ENCODE measurements at regions not wholly inside any gene's neighbourhood (a gene's known extent, or its start where the extent isn't known, plus 50 kb on each side); places are given as distances from the start of the nearest gene placed in this dataset.

GRCh38 chr5:123907349-123907748 lies 395.4 kb downstream of the CSNK1G3 start:
- Mint-ChIP-seq H3K9me3 (ENCODE audit: low read depth, unreplicated experiment) (no peaks in the 10 kb centered on the region), H3K27me3 (ENCODE audit: unreplicated experiment) (no peaks in the 10 kb centered on the region), H3K4me3 (ENCODE audit: low read depth, unreplicated experiment) (no peak overlapping the region), H3K27ac (ENCODE audit: unreplicated experiment) (no peak overlapping the region), H3K4me1 (ENCODE audit: low read depth, unreplicated experiment) (no peaks in the 10 kb centered on the region), H3K36me3 (ENCODE audit: insufficient read depth, unreplicated experiment) (no peaks in the 10 kb centered on the region)
- BruUV-seq (replicated peaks) = no TSS peak
- TF ChIP-seq, protein P1, sequence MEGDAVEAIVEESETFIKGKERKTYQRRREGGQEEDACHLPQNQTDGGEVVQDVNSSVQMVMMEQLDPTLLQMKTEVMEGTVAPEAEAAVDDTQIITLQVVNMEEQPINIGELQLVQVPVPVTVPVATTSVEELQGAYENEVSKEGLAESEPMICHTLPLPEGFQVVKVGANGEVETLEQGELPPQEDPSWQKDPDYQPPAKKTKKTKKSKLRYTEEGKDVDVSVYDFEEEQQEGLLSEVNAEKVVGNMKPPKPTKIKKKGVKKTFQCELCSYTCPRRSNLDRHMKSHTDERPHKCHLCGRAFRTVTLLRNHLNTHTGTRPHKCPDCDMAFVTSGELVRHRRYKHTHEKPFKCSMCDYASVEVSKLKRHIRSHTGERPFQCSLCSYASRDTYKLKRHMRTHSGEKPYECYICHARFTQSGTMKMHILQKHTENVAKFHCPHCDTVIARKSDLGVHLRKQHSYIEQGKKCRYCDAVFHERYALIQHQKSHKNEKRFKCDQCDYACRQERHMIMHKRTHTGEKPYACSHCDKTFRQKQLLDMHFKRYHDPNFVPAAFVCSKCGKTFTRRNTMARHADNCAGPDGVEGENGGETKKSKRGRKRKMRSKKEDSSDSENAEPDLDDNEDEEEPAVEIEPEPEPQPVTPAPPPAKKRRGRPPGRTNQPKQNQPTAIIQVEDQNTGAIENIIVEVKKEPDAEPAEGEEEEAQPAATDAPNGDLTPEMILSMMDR (IDR thresholded peaks at IDR 0.05; ENCODE audit: unreplicated experiment) = no peak
- no peak for DNase-seq
- intact Hi-C loops (cut with micrococcal nuclease; ENCODE audit: unreplicated experiment) = no loop called here
- CTCF ChIA-PET = no interaction called here

DNA sequence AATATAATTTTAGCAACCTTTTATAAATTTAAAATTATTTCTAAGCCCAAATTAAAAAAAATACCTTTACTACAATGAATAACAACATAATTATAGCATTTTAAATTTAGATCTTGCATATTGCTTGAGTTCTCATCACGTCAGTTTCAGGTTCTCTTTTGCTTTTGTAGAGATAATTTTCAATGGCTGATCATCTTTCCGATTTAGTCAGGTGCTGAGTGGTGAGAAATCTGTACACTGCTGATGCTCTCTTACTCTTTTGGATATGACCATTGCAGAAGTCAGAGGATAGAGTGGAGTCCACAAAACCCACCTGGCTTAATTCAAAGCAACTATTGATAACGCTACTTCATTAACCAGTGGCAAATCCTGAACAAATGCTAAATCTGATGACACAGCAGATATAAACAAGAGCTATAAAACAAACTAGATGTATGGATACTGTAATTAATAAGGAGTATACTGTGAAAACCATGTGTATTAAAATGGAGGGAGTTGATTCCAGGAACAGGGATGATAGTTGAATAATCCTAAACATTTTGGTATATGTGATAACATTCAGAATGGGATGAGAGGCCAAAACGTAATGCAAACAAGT lies 394.8 kb downstream of the CSNK1G3 start:
- Mint-ChIP-seq H3K4me1 (ENCODE audit: low read depth, unreplicated experiment) (no peaks in the 10 kb centered on the region), H3K4me3 (ENCODE audit: low read depth, unreplicated experiment) (no peak overlapping the region), H3K9me3 (ENCODE audit: low read depth, unreplicated experiment) (no peaks in the 10 kb centered on the region), H3K27me3 (ENCODE audit: unreplicated experiment) (no peaks in the 10 kb centered on the region), H3K27ac (ENCODE audit: unreplicated experiment) (no peak overlapping the region), H3K36me3 (ENCODE audit: insufficient read depth, unreplicated experiment) (no peaks in the 10 kb centered on the region)
- DNase-seq = no peak
- CTCF ChIA-PET = no interaction called here
- BruUV-seq (replicated peaks) = no TSS peak
- intact Hi-C loops (cut with micrococcal nuclease; ENCODE audit: unreplicated experiment) = no loop called here
- TF ChIP-seq, protein P1 (IDR thresholded peaks at IDR 0.05; ENCODE audit: unreplicated experiment) = no peak

GRCh38 chr5:123885081-123885480 lies 373.1 kb downstream of the CSNK1G3 start:
- Mint-ChIP-seq H3K9me3 (ENCODE audit: low read depth, unreplicated experiment) (peaks cover 3% of the 10 kb centered on the region), H3K36me3 (ENCODE audit: insufficient read depth, unreplicated experiment) (no peaks in the 10 kb centered on the region), H3K27me3 (ENCODE audit: unreplicated experiment) (no peaks in the 10 kb centered on the region), H3K4me1 (ENCODE audit: low read depth, unreplicated experiment) (peaks cover 29% of the 10 kb centered on the region), H3K4me3 (ENCODE audit: low read depth, unreplicated experiment) (no peak overlapping the region), H3K27ac (ENCODE audit: unreplicated experiment) (no peak overlapping the region)
- no peak for DNase-seq
- CTCF ChIA-PET = no interaction called here
- TF ChIP-seq, protein P1 (IDR thresholded peaks at IDR 0.05; ENCODE audit: unreplicated experiment) = no peak
- no TSS peak for BruUV-seq (replicated peaks)
- intact Hi-C loops (cut with micrococcal nuclease; ENCODE audit: unreplicated experiment) = no loop called here

GRCh38 chr5:123882965-123883345 lies 371.0 kb downstream of the CSNK1G3 start:
- CTCF ChIA-PET = no interaction called here
- DNase-seq = no peak
- no peaks in the 10 kb centered on the region for H3K27me3 Mint-ChIP-seq (ENCODE audit: unreplicated experiment)

More at GRCh38 chr5:123882965-123883345, 371.0 kb downstream of the CSNK1G3 start:
- Mint-ChIP-seq H3K9me3 (ENCODE audit: low read depth, unreplicated experiment) (peaks cover 3% of the 10 kb centered on the region), H3K27ac (ENCODE audit: unreplicated experiment) (no peak overlapping the region), H3K36me3 (ENCODE audit: insufficient read depth, unreplicated experiment) (no peaks in the 10 kb centered on the region), H3K4me3 (ENCODE audit: low read depth, unreplicated experiment) (peak overlapping the region; percentile 44), H3K4me1 (ENCODE audit: low read depth, unreplicated experiment) (peaks cover 29% of the 10 kb centered on the region)
- TF ChIP-seq, protein P1 (IDR thresholded peaks at IDR 0.05; ENCODE audit: unreplicated experiment) = no peak
- no TSS peak for BruUV-seq (replicated peaks)
- intact Hi-C loops (cut with micrococcal nuclease; ENCODE audit: unreplicated experiment) = no loop called here
